GM18909 (cell line): ENCODE measurements at regions not wholly inside any gene's neighbourhood (a gene's known extent, or its start where the extent isn't known, plus 50 kb on each side); places are given as distances from the start of the nearest gene placed in this dataset.

Source experiments
- ATAC-seq: cut with Tn5 transposase; IDR thresholded peaks from one replicate; pipeline ENCODE4 v1.9.1; 2021; ENCODE audit warnings: mild to moderate bottlenecking; ENCODE audit not compliant: unreplicated experiment, poor library complexity

GRCh38 chr9:71223953-71224538 is 102.6 kb upstream of the TRPM3 start:
- no peak for ATAC-seq

- ATAC-seq, result no peak
These were observed 97.4 kb upstream of the TRPM3 start for GRCh38 chr9:71218774-71219173.

- ATAC-seq, result no peak
These were observed 92.2 kb upstream of the TRPM3 start for GRCh38 chr9:71213633-71214032.

DNA sequence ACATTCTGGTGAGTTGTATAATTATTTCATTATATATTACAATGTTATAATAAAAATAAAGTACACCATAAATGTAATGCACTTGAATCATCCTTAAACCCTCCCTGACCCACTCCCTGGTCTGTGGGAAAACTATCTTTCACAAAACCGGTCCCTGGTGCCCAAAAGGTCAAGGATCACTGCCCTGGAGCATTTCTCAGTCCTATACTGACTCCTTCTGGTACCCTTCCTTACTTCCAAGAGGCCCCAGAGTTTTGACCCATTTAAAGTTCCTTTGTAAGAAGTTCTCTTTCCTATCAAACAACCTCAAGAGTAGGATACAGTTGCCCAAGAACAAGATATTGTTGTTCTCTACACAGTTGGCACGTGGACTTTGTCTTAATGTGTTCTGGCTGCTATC is 88.9 kb upstream of the TRPM3 start:
- no peak for ATAC-seq

DNA sequence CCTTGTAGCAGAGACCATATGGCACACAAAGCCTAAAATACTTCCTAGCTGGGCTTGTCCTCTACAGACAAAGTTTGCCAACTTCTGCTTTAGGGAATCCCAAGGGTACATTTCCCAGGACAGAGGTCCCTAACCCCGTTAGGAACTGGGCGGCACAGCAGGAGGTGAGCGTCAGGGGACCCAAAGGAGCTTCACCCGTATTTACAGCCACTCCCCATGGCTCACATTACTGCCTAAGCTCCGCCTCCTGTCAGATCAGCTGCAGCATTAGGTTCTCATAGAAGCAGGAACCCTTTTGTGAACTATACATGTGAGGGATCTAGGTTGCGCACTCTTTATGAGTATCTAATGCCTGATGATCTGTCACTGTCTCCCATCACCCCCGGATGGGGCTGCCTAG is 88.5 kb upstream of the TRPM3 start:
- no peak for ATAC-seq

DNA sequence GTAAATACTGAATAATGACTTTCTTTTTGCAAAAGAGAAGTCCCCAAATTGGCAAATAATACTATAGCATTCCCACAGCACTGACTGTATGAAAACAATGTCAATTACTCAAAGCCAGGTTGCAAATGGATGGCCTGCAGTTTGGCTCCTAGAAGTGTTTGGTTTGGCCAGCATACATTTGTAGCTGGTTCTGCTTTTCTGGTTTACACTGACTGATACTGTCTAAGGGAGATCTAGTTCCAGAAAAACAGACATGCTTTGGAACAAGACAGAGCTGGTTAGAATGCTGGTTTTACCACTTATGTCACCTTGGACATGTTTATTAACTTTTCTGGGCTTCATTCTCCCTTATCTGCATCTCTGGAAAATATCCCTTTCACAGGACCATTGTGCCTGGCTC is 81.5 kb upstream of the TRPM3 start:
- ATAC-seq, result no peak

DNA sequence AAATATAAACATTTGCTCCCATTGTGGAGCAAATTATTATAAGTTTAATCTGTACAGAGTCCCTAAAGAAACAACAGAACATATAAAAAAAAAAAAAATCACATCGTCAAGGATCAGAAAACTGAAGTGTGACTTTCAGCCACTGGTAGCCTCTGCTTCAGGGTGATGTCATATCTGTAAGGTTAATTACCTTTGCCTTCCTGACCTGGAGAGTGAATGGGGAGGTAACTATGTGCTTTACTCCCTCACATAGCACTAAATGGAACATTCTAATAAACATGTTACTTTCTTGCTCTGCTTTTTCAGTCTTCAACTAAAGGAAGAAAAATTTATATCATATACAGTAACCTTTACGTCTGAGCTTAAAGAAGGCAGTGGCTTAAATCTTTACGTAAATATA is 70.3 kb upstream of the TRPM3 start:
- no peak for ATAC-seq

- ATAC-seq, result no peak
These were observed 61.8 kb upstream of the TRPM3 start for GRCh38 chr9:71183251-71183650.

DNA sequence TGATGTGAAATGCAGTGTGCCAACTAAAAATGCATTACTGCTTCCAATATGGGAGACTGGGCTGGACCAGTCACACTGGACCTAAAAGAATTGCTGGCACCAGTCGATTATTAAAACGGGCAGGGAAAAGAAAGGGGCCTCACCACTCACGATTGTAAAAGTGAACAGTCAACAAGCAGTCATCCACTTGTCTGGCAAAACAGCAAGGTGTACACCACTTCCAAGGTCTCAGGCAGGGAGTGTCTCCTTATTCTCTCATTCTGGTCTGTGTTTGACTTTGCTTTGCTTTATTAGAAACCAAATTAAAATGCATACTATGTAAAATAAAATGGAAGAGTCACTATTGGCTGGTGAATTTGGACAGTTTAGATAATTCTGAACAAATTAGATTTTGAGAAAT is 57.8 kb upstream of the TRPM3 start:
- ATAC-seq, result no peak

- ATAC-seq, result no peak
These were observed 56.5 kb upstream of the TRPM3 start for GRCh38 chr9:71177901-71178300.

DNA sequence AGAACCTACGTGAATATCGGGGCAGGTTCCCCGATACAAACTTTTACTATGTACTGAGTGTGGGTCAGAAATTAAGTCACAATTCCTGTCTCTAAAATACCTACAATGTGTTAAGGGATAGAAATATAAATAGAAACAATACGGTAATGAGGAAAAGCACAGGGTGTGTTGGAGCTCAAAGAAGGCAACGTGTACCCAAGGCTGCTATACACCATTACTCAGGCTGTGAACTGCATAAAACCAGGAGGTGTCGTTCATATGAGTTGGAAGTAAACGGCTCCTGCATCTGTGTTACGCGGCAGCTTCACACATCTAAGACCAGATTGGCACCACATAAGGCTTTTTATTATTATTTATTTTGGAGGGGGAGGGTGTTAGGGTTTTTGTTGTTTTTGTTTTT is 50.1 kb upstream of the TRPM3 start:
- no peak for ATAC-seq
